Endothelial cell of umbilical vein (primary cell): ENCODE measurements at regions not wholly inside any gene's neighbourhood (a gene's known extent, or its start where the extent isn't known, plus 50 kb on each side); places are given as distances from the start of the nearest gene placed in this dataset.

Experiments
- BruUV-seq: library from RNA; stranded (reverse); fragments of 400-500 nt; replicated peaks from 2 replicates; lab custom pipeline; 2021; lab: Mats Ljungman, UMichigan
- CTCF ChIA-PET: fragments of 300-600, 350-600 bp; sonication (Branson Sonifier 250); formaldehyde crosslinking; loops from one replicate; lab custom pipeline; 2021; ENCODE audit warnings: antibody characterized with exemption, inconsistent platforms; lab: Charles Lee
- POLR2A ChIA-PET: fragments of 300-600, 350-600 bp; sonication (Branson Sonifier 250); formaldehyde crosslinking; loops from one replicate; lab custom pipeline; 2021; ENCODE audit warnings: antibody characterized with exemption, inconsistent platforms; lab: Charles Lee
- DNase-seq: peaks from one replicate; pipeline ENCODE4 v3.0.0-alpha.2; 2011; ENCODE audit warnings: low read depth, low spot score
- FAIRE-seq: peaks from 2 replicates; lab custom pipeline; 2011; peaks lifted over from hg19 to GRCh38; lab: Jason Lieb, UNC
- H2AFZ ChIP-seq: 2 replicates; pipeline ENCODE4 v1.6.0; 2012; ENCODE audit warnings: low read depth, low read length, control low read depth, inconsistent platforms
- H3K27ac ChIP-seq: 2 replicates; pipeline ENCODE4 v1.5.1; 2011; ENCODE audit warnings: low read depth, mild to moderate bottlenecking, control low read depth, low read length, moderate library complexity; ENCODE audit not compliant: insufficient read depth
- H3K27me3 ChIP-seq, 2 experiments: 2 replicates each; pipeline versions ENCODE4 v1.6.0 to v1.6.1; 2011; ENCODE audit warnings: low read length in 2 of 2, mixed read lengths in 1 of 2; ENCODE audit not compliant: control insufficient read depth in 2 of 2, insufficient read depth in 2 of 2
- H3K36me3 ChIP-seq, 2 experiments: 2 replicates in 1 of 2; 3 replicates in 1 of 2; pipeline ENCODE4 v1.5.1; 2011; ENCODE audit warnings: low read length in 2 of 2, mild to moderate bottlenecking in 1 of 2, moderate library complexity in 1 of 2; ENCODE audit not compliant: control insufficient read depth in 2 of 2, insufficient read depth in 2 of 2; ENCODE audit errors: extremely low read depth in 1 of 2
- H3K4me1 ChIP-seq: 3 replicates; pipeline ENCODE4 v1.5.1; 2011; ENCODE audit warnings: mild to moderate bottlenecking, low read length; ENCODE audit not compliant: control insufficient read depth, insufficient read depth; ENCODE audit errors: extremely low read depth
- H3K4me2 ChIP-seq: 2 replicates; pipeline ENCODE4 v1.6.1; 2011; ENCODE audit warnings: low read length, control low read depth, mixed read lengths; ENCODE audit not compliant: insufficient read depth
- H3K4me3 ChIP-seq, 3 experiments: fragments of 200-600 bp in 1 of 3; sonication (generic), shearing (Covaris generic) in 1 of 3; replicated peaks in 1 of 3; 2 replicates each; pipeline ENCODE4 v1.5.1; 2011 to 2016; ENCODE audit warnings: control low read depth in 3 of 3, low read length in 3 of 3, mild to moderate bottlenecking in 2 of 3, inconsistent platforms in 1 of 3, low read depth in 1 of 3, moderate library complexity in 1 of 3; ENCODE audit not compliant: insufficient read depth in 1 of 3
- H3K79me2 ChIP-seq: 2 replicates; pipeline ENCODE4 v1.6.0; 2012; ENCODE audit warnings: low read length, inconsistent platforms; ENCODE audit not compliant: control insufficient read depth, insufficient read depth
- H3K9ac ChIP-seq: replicated peaks from 2 replicates; pipeline ENCODE3; 2011; ENCODE audit warnings: low read length, control low read depth; ENCODE audit not compliant: insufficient read depth; ENCODE audit errors: extremely low read depth
- H3K9me1 ChIP-seq: replicated peaks from 3 replicates; pipeline ENCODE4 v1.6.0; 2011; ENCODE audit warnings: mild to moderate bottlenecking, low read length; ENCODE audit not compliant: control insufficient read depth, insufficient read depth; ENCODE audit errors: extremely low read depth
- H3K9me3 ChIP-seq: replicated peaks from 2 replicates; pipeline ENCODE4 v1.5.1; 2012; ENCODE audit warnings: low read length, inconsistent platforms; ENCODE audit not compliant: control insufficient read depth, insufficient read depth
- H4K20me1 ChIP-seq: replicated peaks from 2 replicates; pipeline ENCODE3; 2011; ENCODE audit warnings: mild to moderate bottlenecking, low read length; ENCODE audit not compliant: control insufficient read depth, insufficient read depth; ENCODE audit errors: extremely low read depth
- EZH2 ChIP-seq: IDR thresholded peaks from 2 replicates; pipeline ENCODE4 v1.6.1; 2012; ENCODE audit warnings: borderline replicate concordance, low read depth, mild to moderate bottlenecking, moderate library complexity, low read length, inconsistent platforms; ENCODE audit not compliant: severe bottlenecking
- FOS ChIP-seq: IDR thresholded peaks from 2 replicates; pipeline ENCODE4 v1.6.1; 2011; ENCODE audit warnings: mild to moderate bottlenecking, low read length, moderate library complexity, borderline replicate concordance; ENCODE audit not compliant: insufficient read depth
- GATA2 ChIP-seq: IDR thresholded peaks from 2 replicates; pipeline ENCODE4 v1.7.0; 2011; ENCODE audit warnings: low read depth, mild to moderate bottlenecking, moderate library complexity, mixed read lengths, low read length; ENCODE audit not compliant: insufficient read length, insufficient read depth
- JUN ChIP-seq: IDR thresholded peaks from 2 replicates; pipeline ENCODE4 v1.6.1; 2011; ENCODE audit warnings: borderline replicate concordance, low read depth; ENCODE audit not compliant: insufficient read length, insufficient read depth
- MYC ChIP-seq: IDR thresholded peaks from one replicate; pipeline ENCODE4 v1.6.1; 2011; ENCODE audit warnings: mild to moderate bottlenecking, low read depth, low read length
- POLR2A ChIP-seq: IDR thresholded peaks from 2 replicates; pipeline ENCODE4 v1.6.1; 2012; ENCODE audit warnings: low read depth, mild to moderate bottlenecking, control low read depth, low read length
- POLR2AphosphoS5 ChIP-seq: IDR thresholded peaks from 2 replicates; pipeline ENCODE4 v1.6.1; 2012; ENCODE audit warnings: low read depth, mild to moderate bottlenecking, control low read depth, low read length, moderate library complexity; ENCODE audit not compliant: insufficient read depth
- dilution Hi-C: fragments of 300-500 bp; cut with MboI; formaldehyde crosslinking; loops from one replicate; pipeline ENCODE4 v1.15.0; 2019; ENCODE audit warnings: low sequenced_read_pairs; ENCODE audit not compliant: extremely low pct_ligation_motif_present
- intact Hi-C: fragments of 100-400 bp; cut with micrococcal nuclease; formaldehyde crosslinking; loops from one replicate; pipeline ENCODE4 v1.10.0; 2022
- TF ChIP-seq, protein P1 (sequence below): IDR thresholded peaks from 2 replicates; pipeline ENCODE4 v1.6.1; 2011; ENCODE audit not compliant: insufficient read depth, insufficient read length
- TF ChIP-seq, protein P2 (sequence below), 2 donors: IDR thresholded peaks; 1 replicate in 1 of 2; 2 replicates in 1 of 2; pipeline ENCODE4 v1.5.1; 2011; ENCODE audit warnings: low read length in 2 of 2, mild to moderate bottlenecking in 2 of 2, moderate library complexity in 2 of 2, control low read depth in 1 of 2, inconsistent platforms in 1 of 2, low read depth in 1 of 2; ENCODE audit not compliant: insufficient read depth in 1 of 2; ENCODE audit errors: extremely low read depth in 1 of 2

DNA sequence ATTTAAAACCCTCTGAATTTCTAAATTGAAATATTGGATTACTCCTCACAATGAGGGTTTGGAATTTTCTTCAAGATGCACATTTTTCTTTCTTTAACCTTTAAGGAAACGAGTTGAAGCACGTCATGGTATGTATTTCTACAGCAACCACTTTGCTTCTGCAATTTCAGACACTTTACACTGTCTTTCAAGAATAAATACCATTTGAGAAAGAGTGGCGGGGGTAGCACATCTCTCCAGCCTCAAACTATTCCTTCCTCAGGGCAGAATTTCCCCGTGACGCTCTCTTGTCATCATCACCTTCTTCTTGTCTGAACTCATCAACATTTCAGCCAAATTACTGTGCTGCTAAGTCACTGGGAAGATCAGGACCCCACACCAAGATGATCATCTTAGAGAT is 1073.4 kb downstream of the EFNB2 start:
- BruUV-seq: no TSS peak
- Histone ChIP-seq H3K4me1 (peaks cover 5% of the 10 kb centered on the region), H3K27ac (no peak overlapping the region), H2AFZ (no peak overlapping the region), H4K20me1 (no peaks in the 10 kb centered on the region), H3K79me2 (no peaks in the 10 kb centered on the region), H3K9me1 (no peaks in the 10 kb centered on the region), H3K27me3 (no peaks in the 10 kb centered on the region), H3K9ac (no peak overlapping the region), H3K36me3 (no peaks in the 10 kb centered on the region), H3K4me3 (no peak overlapping the region), H3K4me2 (no peak overlapping the region), H3K9me3 (no peaks in the 10 kb centered on the region)
- intact Hi-C loops: no loop called here
- ChIA-PET POLR2A (no interaction called here), CTCF (no interaction called here)
- TF ChIP-seq FOS (no peak), GATA2 (no peak), MYC (no peak), JUN (no peak), POLR2AphosphoS5 (no peak), POLR2A (no peak), EZH2 (no peak)
- TF ChIP-seq, protein P1, sequence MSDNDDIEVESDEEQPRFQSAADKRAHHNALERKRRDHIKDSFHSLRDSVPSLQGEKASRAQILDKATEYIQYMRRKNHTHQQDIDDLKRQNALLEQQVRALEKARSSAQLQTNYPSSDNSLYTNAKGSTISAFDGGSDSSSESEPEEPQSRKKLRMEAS: no peak
- TF ChIP-seq, protein P2, sequence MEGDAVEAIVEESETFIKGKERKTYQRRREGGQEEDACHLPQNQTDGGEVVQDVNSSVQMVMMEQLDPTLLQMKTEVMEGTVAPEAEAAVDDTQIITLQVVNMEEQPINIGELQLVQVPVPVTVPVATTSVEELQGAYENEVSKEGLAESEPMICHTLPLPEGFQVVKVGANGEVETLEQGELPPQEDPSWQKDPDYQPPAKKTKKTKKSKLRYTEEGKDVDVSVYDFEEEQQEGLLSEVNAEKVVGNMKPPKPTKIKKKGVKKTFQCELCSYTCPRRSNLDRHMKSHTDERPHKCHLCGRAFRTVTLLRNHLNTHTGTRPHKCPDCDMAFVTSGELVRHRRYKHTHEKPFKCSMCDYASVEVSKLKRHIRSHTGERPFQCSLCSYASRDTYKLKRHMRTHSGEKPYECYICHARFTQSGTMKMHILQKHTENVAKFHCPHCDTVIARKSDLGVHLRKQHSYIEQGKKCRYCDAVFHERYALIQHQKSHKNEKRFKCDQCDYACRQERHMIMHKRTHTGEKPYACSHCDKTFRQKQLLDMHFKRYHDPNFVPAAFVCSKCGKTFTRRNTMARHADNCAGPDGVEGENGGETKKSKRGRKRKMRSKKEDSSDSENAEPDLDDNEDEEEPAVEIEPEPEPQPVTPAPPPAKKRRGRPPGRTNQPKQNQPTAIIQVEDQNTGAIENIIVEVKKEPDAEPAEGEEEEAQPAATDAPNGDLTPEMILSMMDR (IDR thresholded peaks at IDR 0.05; ENCODE audit: extremely low read depth in 1 of 2, insufficient read depth in 1 of 2, low read depth in 1 of 2, low read length in 2 of 2): no peak
- FAIRE-seq: no peak
- dilution Hi-C loops: no loop called here
- DNase-seq: no peak
